Upper lobe of left lung (tissue), 4 donors: ENCODE measurements at regions not wholly inside any gene's neighbourhood (a gene's known extent, or its start where the extent isn't known, plus 50 kb on each side); places are given as distances from the start of the nearest gene placed in this dataset.

Experiments
- CTCF ChIP-seq, 6 experiments: fragments of 450-650 bp in 4 of 6; fragments of 200-600 bp in 2 of 6; sonication (generic) in 2 of 6; IDR thresholded peaks; one replicate each; pipeline ENCODE4 v1.5.1; 2016 to 2019; ENCODE audit warnings: antibody characterized with exemption in 6 of 6
- POLR2A ChIP-seq, 4 donors: fragments of 450-650 bp; IDR thresholded peaks; one replicate each; pipeline ENCODE4 v1.5.1; 2016 to 2017; ENCODE audit warnings: antibody characterized with exemption in 4 of 4, mild to moderate bottlenecking in 2 of 4
- POLR2AphosphoS5 ChIP-seq, 2 donors: sonication (generic); formaldehyde crosslinking; IDR thresholded peaks; one replicate each; pipeline ENCODE4 v1.5.1; 2017; ENCODE audit warnings: antibody characterized with exemption in 2 of 2

GRCh38 chr14:39641224-39641623 is 209.0 kb upstream of the FBXO33 start:
- TF ChIP-seq POLR2A (IDR thresholded peaks at IDR 0.05) = no peak
- TF ChIP-seq CTCF (IDR thresholded peaks at IDR 0.05) = no peak
- no peak for TF ChIP-seq POLR2AphosphoS5 (IDR thresholded peaks at IDR 0.05)
